SK-N-SH treated with all-trans-retinoic acid at 6 μM for 48 hours (cell line): ENCODE measurements at regions not wholly inside any gene's neighbourhood (a gene's known extent, or its start where the extent isn't known, plus 50 kb on each side); places are given as distances from the start of the nearest gene placed in this dataset.

Experiments used
- ATAC-seq: fragments of 200-7000 bp; cut with Tn5 transposase; 3 replicates; pipeline ENCODE4 v1.9.1; 2020; ENCODE audit warnings: mild to moderate bottlenecking, moderate library complexity
- ARNTL ChIP-seq: fragments of 450-650 bp; formaldehyde crosslinking; IDR thresholded peaks from 2 replicates; pipeline ENCODE4 v1.5.0; 2020; ENCODE audit warnings: low read depth, mild to moderate bottlenecking, moderate library complexity, borderline replicate concordance
- CREB5 ChIP-seq: fragments of 250-450 bp; sonication (Bioruptor Pico); IDR thresholded peaks from 2 replicates; pipeline ENCODE4 v1.5.1; 2020; ENCODE audit warnings: low read depth, mild to moderate bottlenecking, moderate library complexity
- PATZ1 ChIP-seq: fragments of 250-450 bp; sonication (Bioruptor Pico); IDR thresholded peaks from 2 replicates; pipeline ENCODE4 v1.8.0; 2020; ENCODE audit warnings: mild to moderate bottlenecking, moderate library complexity, borderline replicate concordance
- TOX ChIP-seq: fragments of 250-450 bp; sonication (Bioruptor Pico); IDR thresholded peaks from 2 replicates; pipeline ENCODE4 v1.8.0; 2021; ENCODE audit warnings: mild to moderate bottlenecking, moderate library complexity, borderline replicate concordance
- TSHZ2 ChIP-seq: fragments of 250-450 bp; sonication (Bioruptor Pico); IDR thresholded peaks from 2 replicates; pipeline ENCODE4 v1.5.0; 2020; ENCODE audit warnings: mild to moderate bottlenecking, moderate library complexity
- ZNF565 ChIP-seq: fragments of 450-650 bp; formaldehyde crosslinking; conservative IDR thresholded peaks from 2 replicates; pipeline ENCODE4 v1.5.0; 2020; ENCODE audit warnings: low read depth, mild to moderate bottlenecking, moderate library complexity
- ZNF8 ChIP-seq: fragments of 450-650 bp; formaldehyde crosslinking; IDR thresholded peaks from 2 replicates; pipeline ENCODE4 v1.5.0; 2020; ENCODE audit warnings: mild to moderate bottlenecking, moderate library complexity

GRCh38 chr10:22054961-22055360 lies 51.4 kb upstream of the DNAJC1 start:
- TF ChIP-seq TSHZ2 (CRISPR knock-in tag) (no peak), TOX (CRISPR knock-in tag) (no peak), ZNF8 (CRISPR knock-in tag) (no peak), CREB5 (CRISPR knock-in tag) (no peak), ARNTL (no peak), ZNF565 (CRISPR knock-in tag) (no peak), PATZ1 (CRISPR knock-in tag) (no peak)
- TF ChIP-seq, all 23 proteins: peak for 0
- no peak for ATAC-seq
